ENCODE measurements at regions not wholly inside any gene's neighbourhood (a gene's known extent, or its start where the extent isn't known, plus 50 kb on each side); places are given as distances from the start of the nearest gene placed in this dataset.

DNA sequence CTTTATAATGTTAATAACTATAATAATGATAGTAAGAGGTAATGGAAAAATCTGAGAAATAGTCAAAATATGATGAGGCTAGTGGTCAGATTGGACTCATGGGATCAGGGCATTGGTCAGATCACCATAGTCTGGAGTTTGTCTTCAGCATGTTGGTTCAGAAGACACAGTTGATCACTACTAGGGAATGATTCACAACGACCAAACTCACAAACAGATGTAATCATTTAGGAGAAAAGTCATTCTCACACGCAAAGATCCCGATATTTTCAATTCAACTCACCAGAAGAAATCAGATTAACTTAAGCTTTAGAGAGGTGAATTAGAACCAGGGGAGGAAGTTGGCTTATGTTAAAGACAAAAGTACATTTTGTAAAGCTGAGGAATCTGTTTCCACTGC lies 131.8 kb downstream of the LURAP1L start:
- no peak overlapping the region for H3K27ac ChIP-seq (ENCODE audit: low read depth, low read length)
- no peak overlapping the region for H3K4me3 ChIP-seq (ENCODE audit: insufficient read depth, low read length)
- H2AFZ ChIP-seq (ENCODE audit: low read length): no peak overlapping the region
- no peaks in the 10 kb centered on the region for H3K9me3 ChIP-seq (ENCODE audit: low read depth, low read length)
- no peaks in the 10 kb centered on the region for H3K27me3 ChIP-seq (ENCODE audit: insufficient read depth, low read length)
- no peaks in the 10 kb centered on the region for H3K79me2 ChIP-seq (ENCODE audit: insufficient read depth, low read length)
- no peak for DNase-seq (ENCODE audit: insufficient read length, low spot score, missing footprints)
- no peaks in the 10 kb centered on the region for H3K36me3 ChIP-seq (ENCODE audit: insufficient read depth, low read length)
- no peak overlapping the region for H3K4me2 ChIP-seq (ENCODE audit: insufficient read depth, low read length)
- H4K20me1 ChIP-seq (ENCODE audit: insufficient read depth, low read length): no peaks in the 10 kb centered on the region
- H3K4me1 ChIP-seq (ENCODE audit: insufficient read depth, low read length): no peaks in the 10 kb centered on the region
- TF ChIP-seq, protein P1, sequence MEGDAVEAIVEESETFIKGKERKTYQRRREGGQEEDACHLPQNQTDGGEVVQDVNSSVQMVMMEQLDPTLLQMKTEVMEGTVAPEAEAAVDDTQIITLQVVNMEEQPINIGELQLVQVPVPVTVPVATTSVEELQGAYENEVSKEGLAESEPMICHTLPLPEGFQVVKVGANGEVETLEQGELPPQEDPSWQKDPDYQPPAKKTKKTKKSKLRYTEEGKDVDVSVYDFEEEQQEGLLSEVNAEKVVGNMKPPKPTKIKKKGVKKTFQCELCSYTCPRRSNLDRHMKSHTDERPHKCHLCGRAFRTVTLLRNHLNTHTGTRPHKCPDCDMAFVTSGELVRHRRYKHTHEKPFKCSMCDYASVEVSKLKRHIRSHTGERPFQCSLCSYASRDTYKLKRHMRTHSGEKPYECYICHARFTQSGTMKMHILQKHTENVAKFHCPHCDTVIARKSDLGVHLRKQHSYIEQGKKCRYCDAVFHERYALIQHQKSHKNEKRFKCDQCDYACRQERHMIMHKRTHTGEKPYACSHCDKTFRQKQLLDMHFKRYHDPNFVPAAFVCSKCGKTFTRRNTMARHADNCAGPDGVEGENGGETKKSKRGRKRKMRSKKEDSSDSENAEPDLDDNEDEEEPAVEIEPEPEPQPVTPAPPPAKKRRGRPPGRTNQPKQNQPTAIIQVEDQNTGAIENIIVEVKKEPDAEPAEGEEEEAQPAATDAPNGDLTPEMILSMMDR (IDR thresholded peaks at IDR 0.05; ENCODE audit: extremely low read depth, low read depth, low read length): no peak

DNA sequence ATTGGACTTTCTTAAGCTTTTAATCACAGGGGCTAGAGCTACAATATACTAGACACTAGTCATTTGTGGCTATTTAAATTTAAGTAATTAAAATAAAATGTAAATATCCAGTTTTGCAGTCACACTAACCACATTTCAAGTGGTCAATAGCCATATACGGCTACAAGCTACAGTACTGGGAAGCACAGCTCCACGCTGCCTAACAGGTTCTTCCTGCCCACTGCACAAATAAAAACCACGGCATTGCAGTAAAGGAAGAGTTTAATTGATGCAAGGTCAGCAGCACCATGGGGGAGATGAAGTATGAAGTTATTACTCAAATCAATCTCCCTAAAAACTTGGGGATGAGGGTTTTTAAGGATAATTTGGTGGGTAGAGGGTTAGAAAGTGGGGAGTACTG lies 134.1 kb downstream of the LURAP1L start:
- Histone ChIP-seq H3K4me3 (ENCODE audit: insufficient read depth, low read length) (no peak overlapping the region), H2AFZ (ENCODE audit: low read length) (no peak overlapping the region), H3K9me3 (ENCODE audit: low read depth, low read length) (no peaks in the 10 kb centered on the region), H3K79me2 (ENCODE audit: insufficient read depth, low read length) (no peaks in the 10 kb centered on the region), H4K20me1 (ENCODE audit: insufficient read depth, low read length) (no peaks in the 10 kb centered on the region), H3K27me3 (ENCODE audit: insufficient read depth, low read length) (no peaks in the 10 kb centered on the region), H3K4me2 (ENCODE audit: insufficient read depth, low read length) (no peak overlapping the region), H3K4me1 (ENCODE audit: insufficient read depth, low read length) (no peaks in the 10 kb centered on the region), H3K27ac (ENCODE audit: low read depth, low read length) (no peak overlapping the region), H3K36me3 (ENCODE audit: insufficient read depth, low read length) (no peaks in the 10 kb centered on the region)
- no peak for DNase-seq (ENCODE audit: insufficient read length, low spot score, missing footprints)
- TF ChIP-seq, protein P1 (IDR thresholded peaks at IDR 0.05; ENCODE audit: extremely low read depth, low read depth, low read length): no peak

DNA sequence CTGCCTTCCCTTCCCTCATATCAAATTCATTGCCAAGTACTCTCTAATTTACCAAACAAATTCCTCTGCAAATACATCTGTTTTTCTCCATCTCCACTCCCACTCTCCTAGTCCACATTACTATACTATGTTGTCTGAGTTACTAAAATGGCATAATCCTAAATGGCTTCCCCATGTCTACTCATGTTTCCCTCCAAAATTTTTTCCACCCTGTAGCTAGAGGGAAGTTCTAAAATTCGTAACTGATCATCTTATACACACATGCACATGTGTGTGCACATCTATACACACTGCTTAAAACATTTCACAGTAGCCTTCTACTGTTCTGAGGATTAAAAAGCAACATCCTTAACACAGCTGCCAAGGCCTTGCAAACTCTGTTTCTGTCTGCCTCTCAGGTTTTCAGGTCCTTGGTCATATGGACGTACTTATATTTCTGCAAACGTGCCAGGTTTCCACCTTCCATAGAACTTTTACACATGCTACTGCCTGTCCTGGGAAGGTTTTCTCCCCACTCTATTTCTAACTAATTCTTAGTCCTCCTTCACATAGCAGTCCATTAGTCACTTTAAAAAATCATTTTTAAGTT lies 140.6 kb downstream of the LURAP1L start:
- no peaks in the 10 kb centered on the region for H3K36me3 ChIP-seq (ENCODE audit: insufficient read depth, low read length)
- H3K27me3 ChIP-seq (ENCODE audit: insufficient read depth, low read length): no peaks in the 10 kb centered on the region
- no peaks in the 10 kb centered on the region for H3K4me1 ChIP-seq (ENCODE audit: insufficient read depth, low read length)
- no peaks in the 10 kb centered on the region for H3K9me3 ChIP-seq (ENCODE audit: low read depth, low read length)
- no peaks in the 10 kb centered on the region for H4K20me1 ChIP-seq (ENCODE audit: insufficient read depth, low read length)
- H3K79me2 ChIP-seq (ENCODE audit: insufficient read depth, low read length): no peaks in the 10 kb centered on the region
- no peak overlapping the region for H3K4me2 ChIP-seq (ENCODE audit: insufficient read depth, low read length)
- TF ChIP-seq, protein P1 (IDR thresholded peaks at IDR 0.05; ENCODE audit: extremely low read depth, low read depth, low read length): no peak
- H2AFZ ChIP-seq (ENCODE audit: low read length): no peak overlapping the region
- no peak for DNase-seq (ENCODE audit: insufficient read length, low spot score, missing footprints)
- no peak overlapping the region for H3K4me3 ChIP-seq (ENCODE audit: insufficient read depth, low read length)
- H3K27ac ChIP-seq (ENCODE audit: low read depth, low read length): no peak overlapping the region

DNA sequence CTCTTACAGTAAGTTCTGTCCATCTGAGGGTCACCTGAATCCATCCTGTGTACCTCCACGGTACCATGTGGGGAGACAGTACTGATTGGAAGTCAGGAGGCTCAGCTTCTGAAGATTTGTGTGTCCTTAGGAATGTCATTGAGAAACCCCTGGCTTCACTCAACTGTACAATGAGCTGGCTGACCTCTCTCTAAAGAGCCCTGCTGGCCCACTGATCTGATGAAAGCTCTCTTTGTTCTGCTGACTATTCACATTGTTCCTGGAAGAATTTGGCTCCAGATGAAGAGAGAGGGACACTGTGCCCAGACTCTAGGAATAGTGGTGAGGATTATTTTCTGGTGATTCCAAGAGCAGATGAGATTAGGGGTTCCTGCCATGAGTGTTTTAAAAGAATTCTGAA lies 141.2 kb downstream of the LURAP1L start:
- Histone ChIP-seq H3K79me2 (ENCODE audit: insufficient read depth, low read length) (no peaks in the 10 kb centered on the region), H3K4me2 (ENCODE audit: insufficient read depth, low read length) (no peak overlapping the region), H4K20me1 (ENCODE audit: insufficient read depth, low read length) (no peaks in the 10 kb centered on the region), H3K4me3 (ENCODE audit: insufficient read depth, low read length) (no peak overlapping the region), H3K9me3 (ENCODE audit: low read depth, low read length) (no peaks in the 10 kb centered on the region), H2AFZ (ENCODE audit: low read length) (no peak overlapping the region), H3K4me1 (ENCODE audit: insufficient read depth, low read length) (no peaks in the 10 kb centered on the region), H3K36me3 (ENCODE audit: insufficient read depth, low read length) (no peaks in the 10 kb centered on the region), H3K27ac (ENCODE audit: low read depth, low read length) (no peak overlapping the region), H3K27me3 (ENCODE audit: insufficient read depth, low read length) (no peaks in the 10 kb centered on the region)
- TF ChIP-seq, protein P1 (IDR thresholded peaks at IDR 0.05; ENCODE audit: extremely low read depth, low read depth, low read length): no peak
- DNase-seq (ENCODE audit: insufficient read length, low spot score, missing footprints): no peak

Data from osteoblast (primary cell).